BE2C (cell line): ENCODE measurements at regions not wholly inside any gene's neighbourhood (a gene's known extent, or its start where the extent isn't known, plus 50 kb on each side); places are given as distances from the start of the nearest gene placed in this dataset.

ENCODE experiments used
- DNase-seq: peaks from one replicate; pipeline ENCODE4 v3.0.0-alpha.2; 2020
- H3K27me3 ChIP-seq: fragments of 250-450 bp; sonication (Bioruptor Pico); 2 replicates; pipeline ENCODE4 v1.5.1; 2020; ENCODE audit warnings: mild to moderate bottlenecking
- H3K36me3 ChIP-seq: fragments of 250-450 bp; sonication (Bioruptor Pico); 2 replicates; pipeline ENCODE4 v1.5.1; 2020; ENCODE audit warnings: mild to moderate bottlenecking
- H3K4me1 ChIP-seq: fragments of 250-450 bp; sonication (Bioruptor Pico); 2 replicates; pipeline ENCODE4 v1.5.1; 2020
- H3K4me3 ChIP-seq: 2 replicates; pipeline ENCODE4 v1.5.1; 2011; ENCODE audit warnings: low read depth, low read length
- H3K9me3 ChIP-seq: fragments of 250-450 bp; sonication (Bioruptor Pico); 2 replicates; pipeline ENCODE4 v1.5.1; 2020
- TF ChIP-seq, protein P1 (sequence below): IDR thresholded peaks from 2 replicates; pipeline ENCODE4 v1.5.1; 2012; ENCODE audit warnings: mild to moderate bottlenecking, low read depth, low read length

DNA sequence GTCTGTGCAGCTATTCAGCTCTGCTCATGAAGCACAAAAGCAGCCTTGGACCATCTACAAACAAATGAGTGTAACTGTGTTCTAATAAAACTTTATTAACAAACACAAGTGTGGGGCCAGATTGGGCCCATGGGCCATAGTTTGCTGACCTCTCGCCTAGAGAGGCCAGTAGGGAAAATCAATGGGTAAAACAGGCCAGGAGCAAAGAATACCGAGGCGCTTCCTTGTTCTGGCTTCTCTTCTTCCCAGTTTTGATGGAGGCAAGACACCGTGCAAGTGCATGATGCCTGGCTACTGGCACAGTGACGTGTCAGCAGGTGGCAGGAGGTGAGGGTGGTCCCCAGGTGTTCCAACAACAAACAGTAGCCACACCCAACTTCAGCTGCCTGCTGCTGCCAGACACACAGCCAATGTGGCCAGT lies 94.3 kb upstream of the SDK1 start:
- H3K27me3 ChIP-seq: no peaks in the 10 kb centered on the region
- no peak overlapping the region for H3K4me3 ChIP-seq
- H3K36me3 ChIP-seq: no peaks in the 10 kb centered on the region
- no peaks in the 10 kb centered on the region for H3K4me1 ChIP-seq
- DNase-seq: no peak
- TF ChIP-seq, protein P1, sequence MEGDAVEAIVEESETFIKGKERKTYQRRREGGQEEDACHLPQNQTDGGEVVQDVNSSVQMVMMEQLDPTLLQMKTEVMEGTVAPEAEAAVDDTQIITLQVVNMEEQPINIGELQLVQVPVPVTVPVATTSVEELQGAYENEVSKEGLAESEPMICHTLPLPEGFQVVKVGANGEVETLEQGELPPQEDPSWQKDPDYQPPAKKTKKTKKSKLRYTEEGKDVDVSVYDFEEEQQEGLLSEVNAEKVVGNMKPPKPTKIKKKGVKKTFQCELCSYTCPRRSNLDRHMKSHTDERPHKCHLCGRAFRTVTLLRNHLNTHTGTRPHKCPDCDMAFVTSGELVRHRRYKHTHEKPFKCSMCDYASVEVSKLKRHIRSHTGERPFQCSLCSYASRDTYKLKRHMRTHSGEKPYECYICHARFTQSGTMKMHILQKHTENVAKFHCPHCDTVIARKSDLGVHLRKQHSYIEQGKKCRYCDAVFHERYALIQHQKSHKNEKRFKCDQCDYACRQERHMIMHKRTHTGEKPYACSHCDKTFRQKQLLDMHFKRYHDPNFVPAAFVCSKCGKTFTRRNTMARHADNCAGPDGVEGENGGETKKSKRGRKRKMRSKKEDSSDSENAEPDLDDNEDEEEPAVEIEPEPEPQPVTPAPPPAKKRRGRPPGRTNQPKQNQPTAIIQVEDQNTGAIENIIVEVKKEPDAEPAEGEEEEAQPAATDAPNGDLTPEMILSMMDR: no peak
- H3K9me3 ChIP-seq: no peaks in the 10 kb centered on the region

DNA sequence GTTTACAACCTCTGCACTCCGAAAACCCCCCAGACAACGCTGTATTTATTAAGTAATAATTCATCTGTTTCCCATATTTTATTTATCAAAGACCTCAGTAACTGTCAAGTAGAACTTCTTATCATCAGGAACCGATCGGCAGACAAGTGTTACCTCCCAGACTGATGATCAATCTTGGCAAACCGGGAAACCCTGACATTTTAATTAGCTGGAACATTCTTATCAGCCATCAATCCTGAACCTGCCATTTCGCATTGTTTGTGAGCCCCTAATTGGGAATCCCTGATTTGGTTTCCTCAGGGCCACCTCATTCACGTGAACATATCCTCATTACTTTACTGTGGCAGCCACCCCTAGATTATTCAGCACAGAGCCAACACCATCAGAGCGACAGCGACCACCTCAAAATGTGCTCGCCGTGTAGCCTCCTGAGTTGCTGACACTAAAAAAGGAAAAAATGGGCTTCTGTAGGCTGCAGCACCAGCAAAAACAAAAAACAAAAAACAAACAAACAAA lies 93.6 kb upstream of the SDK1 start:
- Histone ChIP-seq H3K36me3 (no peaks in the 10 kb centered on the region), H3K27me3 (no peaks in the 10 kb centered on the region), H3K4me1 (no peaks in the 10 kb centered on the region), H3K4me3 (no peak overlapping the region), H3K9me3 (no peaks in the 10 kb centered on the region)
- TF ChIP-seq, protein P1: no peak
- no peak for DNase-seq

DNA sequence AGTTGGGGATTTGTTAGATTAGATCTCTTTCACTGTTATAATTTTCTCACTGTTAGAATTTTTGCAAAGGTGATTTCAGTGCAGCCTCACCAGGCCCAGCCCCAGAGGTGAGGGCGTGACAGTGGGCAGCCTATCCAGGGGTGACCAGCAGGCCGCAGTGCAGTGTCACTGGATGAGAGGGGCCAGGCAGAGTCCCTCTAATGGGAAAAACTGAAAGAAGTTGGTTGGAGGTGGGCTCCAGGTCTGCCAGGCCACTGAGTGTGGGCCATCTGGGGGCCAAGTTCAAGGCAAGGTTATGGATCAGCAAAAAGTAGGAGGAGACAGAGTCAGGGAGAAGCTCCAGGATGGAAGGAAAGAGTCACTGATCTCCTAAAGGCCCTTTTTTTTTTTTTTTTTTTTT lies 90.5 kb upstream of the SDK1 start:
- Histone ChIP-seq H3K36me3 (no peaks in the 10 kb centered on the region), H3K4me3 (no peak overlapping the region), H3K4me1 (no peaks in the 10 kb centered on the region), H3K9me3 (no peaks in the 10 kb centered on the region), H3K27me3 (no peaks in the 10 kb centered on the region)
- no peak for DNase-seq
- TF ChIP-seq, protein P1: no peak

DNA sequence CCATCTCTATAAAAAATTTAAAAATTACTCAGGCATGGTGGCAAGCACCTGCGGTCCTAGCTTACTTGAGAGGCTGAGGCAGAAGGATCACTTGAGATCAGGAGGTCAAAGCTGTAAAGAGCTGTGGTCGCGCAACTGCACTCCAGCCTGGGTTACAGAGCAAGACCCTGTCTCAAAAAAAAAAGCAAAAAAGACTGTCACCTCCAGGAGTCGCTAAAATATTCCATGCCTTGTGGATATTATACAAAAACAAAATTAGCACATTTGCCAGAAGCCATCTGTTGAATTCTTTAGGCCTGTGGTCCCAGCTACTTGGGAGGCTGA lies 87.0 kb upstream of the SDK1 start:
- Histone ChIP-seq H3K9me3 (no peaks in the 10 kb centered on the region), H3K4me1 (no peaks in the 10 kb centered on the region), H3K36me3 (no peaks in the 10 kb centered on the region), H3K4me3 (no peak overlapping the region), H3K27me3 (no peaks in the 10 kb centered on the region)
- no peak for DNase-seq
- TF ChIP-seq, protein P1: no peak

DNA sequence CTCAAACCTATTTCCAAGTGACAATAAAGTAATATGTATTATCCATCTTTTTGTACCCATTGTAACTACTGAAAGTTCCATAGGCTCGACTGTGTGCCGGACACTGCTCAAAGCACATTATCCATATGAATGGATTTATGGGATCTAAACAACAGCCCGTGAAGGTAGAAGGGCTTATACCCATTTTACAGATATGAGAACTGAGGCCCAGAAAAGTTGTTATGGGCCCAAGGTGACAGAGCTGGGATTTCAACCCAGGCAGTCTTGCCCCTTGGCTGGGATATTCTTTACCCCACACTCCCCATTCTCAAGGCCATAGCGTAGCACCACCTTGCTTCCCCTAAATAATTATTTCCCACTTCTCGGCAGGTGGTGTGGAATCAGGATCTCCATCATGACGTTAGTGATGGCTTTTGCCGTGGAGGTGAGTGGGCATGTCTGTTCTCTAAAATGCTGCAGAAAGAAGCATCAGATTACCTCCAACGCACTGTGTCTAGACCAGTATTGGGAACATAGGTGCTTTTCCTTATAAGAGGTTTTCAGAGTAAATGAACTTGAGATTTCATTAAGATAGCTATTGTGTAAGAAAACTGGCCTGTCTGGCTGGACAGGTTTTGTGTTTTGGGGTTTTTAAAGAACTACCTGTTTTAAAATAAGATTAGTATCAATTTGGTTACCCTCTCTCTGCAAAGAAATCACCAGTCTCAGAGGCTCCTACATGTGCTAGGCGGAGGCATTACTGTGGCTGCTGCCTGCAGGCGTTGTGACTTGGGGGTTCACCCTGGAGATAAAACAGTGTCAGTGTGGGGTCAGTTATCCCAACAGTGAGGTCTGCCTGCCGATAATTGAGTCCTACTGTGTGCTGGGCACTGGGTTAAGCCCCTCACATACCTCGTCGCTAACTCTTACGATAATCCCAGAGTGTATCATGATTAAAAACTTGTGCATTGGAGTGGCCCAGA lies 85.1 kb upstream of the SDK1 start:
- Histone ChIP-seq H3K27me3 (no peaks in the 10 kb centered on the region), H3K4me1 (no peaks in the 10 kb centered on the region), H3K4me3 (no peak overlapping the region), H3K36me3 (no peaks in the 10 kb centered on the region), H3K9me3 (no peaks in the 10 kb centered on the region)
- DNase-seq: no peak
- TF ChIP-seq, protein P1: no peak

DNA sequence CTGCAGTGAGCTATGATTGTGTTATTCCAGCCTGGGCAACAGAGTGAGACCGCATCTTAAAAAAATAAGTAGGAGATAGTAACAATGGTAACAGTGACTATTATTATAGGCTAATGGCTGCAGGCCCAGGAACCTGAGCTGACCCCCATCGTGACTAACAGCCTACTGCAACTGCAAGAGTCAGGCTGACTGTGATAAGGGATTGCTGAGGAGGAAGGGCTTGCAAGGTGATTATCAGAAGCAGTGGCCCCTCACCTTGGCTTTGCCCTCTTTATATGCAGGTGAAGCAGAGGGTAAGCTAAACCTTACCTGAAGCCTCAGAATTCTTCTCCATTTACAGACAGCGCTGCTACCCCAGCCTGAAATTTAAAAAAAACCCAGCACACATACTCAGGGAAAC lies 83.9 kb upstream of the SDK1 start:
- TF ChIP-seq, protein P1: no peak

More for the DNA sequence above, 83.9 kb upstream of the SDK1 start:
- Histone ChIP-seq H3K36me3 (no peaks in the 10 kb centered on the region), H3K9me3 (no peaks in the 10 kb centered on the region), H3K27me3 (no peaks in the 10 kb centered on the region), H3K4me1 (no peaks in the 10 kb centered on the region), H3K4me3 (no peak overlapping the region)
- DNase-seq: no peak
